HG03469 (cell line): ENCODE measurements at regions not wholly inside any gene's neighbourhood (a gene's known extent, or its start where the extent isn't known, plus 50 kb on each side); places are given as distances from the start of the nearest gene placed in this dataset.
"Not testable (repeated sequence)": the region's sequence is repeated elsewhere in the genome, so short reads cannot be mapped to it uniquely, and the experiment has no call there.

Experiments used
- ATAC-seq: cut with Tn5 transposase; IDR thresholded peaks from one replicate; pipeline ENCODE4 v1.9.1; 2021; ENCODE audit warnings: mild to moderate bottlenecking, moderate library complexity, moderate number of reproducible peaks; ENCODE audit not compliant: unreplicated experiment

DNA sequence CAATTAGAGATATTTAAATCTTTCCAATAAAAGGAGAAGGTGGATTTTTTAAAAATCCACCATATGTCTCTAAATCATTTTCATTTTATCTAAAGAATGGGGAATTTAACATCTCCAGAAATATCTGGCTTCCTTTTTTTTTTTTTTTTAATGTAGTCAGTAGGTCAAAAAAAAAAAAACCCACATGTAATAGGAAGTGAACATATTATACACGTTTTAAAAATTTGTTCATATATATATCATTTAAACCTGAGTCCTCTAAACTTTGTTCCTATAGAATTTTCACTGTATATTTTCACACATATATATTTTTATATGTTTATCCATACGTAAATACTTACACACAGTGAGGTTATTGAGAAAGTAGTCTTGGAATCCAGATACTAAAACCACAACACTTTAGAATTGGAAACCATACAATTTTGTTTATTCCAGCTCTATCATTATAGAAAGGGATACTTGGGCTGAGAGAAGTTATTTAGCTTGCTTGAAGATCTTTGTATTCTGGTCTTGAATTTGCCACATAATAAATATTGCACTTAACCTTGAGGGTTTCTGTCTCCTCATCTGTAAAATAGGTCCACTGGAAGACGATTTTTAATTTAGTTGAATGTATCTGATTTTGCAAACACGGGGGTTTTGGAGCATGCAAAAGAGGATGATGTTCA, 62.1 kb upstream of the ZNF217 start:
- no peak for ATAC-seq

DNA sequence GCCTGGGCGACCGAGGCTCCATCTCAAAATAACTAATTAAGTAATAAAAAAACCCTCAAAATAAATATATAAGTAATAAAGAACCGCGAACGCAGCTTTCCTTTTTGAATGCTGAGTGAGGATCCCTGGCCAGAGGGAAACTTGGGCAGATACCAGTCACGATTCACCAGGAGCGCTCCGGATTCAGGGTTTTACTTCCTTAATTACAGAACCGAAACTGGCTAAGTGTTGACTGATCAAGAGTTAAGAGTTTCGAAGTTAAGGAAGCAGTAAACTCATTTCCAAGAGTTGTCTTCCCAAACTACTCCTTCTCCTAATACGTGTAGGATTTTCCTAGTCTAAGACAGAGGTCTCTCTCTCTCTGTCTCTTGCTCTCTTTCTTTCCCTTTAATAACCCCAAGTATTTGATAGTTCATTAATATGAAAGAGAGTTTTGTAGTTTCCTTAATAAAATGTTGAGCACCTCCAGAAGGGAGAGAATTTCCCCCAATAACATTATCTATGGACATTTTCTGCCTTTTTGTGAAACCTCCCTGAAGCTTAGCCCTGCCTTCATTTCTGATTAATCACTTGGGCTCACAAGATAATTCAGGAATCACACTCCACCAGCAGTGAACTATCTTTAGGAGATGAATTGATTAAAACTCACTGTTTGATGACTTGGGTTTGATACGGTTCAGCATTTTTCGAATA, 61.4 kb upstream of the ZNF217 start:
- no peak for ATAC-seq

DNA sequence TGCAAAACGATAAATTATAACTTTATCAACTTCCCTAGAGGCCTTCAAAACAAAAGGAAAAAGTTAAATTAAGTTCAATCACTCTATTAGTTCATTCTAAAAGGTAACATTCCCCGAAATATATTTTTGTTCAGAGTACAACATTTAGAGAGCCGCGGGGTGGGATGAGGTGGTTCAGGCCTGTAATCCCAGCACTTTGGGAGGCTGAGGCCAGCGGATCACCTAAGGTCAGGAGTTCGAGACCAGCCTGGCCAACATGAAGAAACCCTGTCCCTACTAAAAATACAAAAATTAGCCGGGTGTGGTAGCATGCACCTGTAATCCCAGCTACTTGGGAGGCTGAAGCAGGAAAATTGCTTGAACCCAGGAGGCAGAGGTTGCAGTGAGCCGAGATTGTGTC, 60.9 kb upstream of the ZNF217 start:
- not testable (repeated sequence) for ATAC-seq

DNA sequence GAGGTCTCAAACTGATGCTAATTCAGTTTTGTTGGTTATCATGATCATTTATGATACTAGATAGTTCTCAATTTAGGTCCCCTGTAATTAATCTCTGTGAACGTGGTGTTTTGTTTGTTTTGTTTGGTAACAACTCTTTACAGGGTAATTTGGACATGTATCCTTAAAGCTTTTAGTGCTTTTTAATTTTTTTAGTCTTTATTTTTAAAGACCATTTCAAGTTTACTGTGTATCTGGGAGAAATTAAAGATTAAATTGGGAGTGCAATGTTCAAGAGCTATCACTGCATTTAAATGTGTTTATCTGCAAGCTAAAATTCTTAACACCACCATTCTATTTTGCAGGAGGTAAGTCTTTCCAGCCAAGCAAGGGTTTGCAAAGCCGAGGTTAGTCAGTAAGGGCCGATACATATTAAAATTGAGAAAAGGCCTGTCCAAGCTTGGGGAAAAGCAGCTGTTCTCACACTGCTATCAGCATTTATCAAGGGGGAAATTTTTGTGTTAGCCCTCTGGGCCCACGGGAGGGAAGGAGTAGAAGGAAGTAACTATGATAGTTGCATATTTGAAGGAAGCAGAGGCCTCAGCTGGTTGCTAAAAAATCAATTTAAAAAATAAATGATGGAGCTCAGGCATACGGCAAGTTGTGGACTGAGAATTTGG, 59.3 kb upstream of the ZNF217 start:
- no peak for ATAC-seq

DNA sequence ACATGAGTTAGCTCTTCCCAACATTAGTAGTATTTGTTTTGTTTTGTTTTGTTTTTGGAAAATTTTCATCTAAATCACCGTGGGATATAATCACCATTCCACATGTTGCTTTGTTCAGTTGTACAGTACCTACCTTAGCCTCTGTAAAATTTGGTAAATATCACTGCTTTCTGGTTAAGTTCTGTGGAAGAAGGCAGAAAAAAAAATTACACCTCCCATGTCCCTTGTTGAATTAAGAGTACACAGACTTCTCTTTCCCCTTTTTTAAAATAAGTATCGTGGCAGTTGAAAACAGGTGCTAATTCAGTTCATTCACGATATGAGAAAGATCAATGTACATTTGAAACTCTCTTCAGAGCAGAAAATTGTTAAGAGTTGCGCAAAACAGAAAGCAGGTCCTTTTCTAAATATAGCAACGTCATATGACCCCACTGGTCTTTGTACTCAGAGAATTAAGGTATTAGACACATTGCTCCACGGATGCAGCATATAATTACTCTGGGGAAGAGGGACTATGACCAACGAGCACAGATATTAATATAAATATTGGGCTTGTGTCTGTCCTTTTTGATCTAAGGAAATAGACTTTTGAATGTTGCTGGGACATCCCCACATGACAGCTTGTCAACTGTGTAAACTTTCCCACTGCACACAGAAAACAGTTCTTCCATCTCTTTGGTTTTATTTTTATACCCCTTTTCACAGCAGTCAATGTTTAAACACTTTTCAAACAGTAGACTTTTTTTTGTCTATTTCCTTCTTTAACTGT, 58.6 kb upstream of the ZNF217 start:
- peak; percentile 46 for ATAC-seq

DNA sequence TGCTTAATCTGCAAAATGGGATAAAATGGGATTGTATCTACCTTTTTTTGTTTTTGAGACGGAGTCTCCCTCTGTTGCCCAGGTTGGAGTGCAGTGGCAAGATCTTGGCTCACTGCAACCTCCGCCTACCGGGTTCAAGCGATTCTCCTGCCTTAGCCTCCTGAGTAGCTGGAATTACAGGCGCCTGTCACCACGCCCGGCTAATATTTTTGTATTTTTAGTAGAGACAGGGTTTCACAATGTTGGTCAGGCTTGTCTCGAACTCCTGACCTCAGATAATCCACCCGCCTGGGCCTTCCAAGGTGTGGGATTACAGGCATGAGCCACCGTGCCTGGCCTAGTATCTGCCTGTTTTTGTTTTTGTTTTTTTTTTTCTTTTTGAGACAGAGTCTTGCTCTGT, 55.9 kb upstream of the ZNF217 start:
- not testable (repeated sequence) for ATAC-seq

DNA sequence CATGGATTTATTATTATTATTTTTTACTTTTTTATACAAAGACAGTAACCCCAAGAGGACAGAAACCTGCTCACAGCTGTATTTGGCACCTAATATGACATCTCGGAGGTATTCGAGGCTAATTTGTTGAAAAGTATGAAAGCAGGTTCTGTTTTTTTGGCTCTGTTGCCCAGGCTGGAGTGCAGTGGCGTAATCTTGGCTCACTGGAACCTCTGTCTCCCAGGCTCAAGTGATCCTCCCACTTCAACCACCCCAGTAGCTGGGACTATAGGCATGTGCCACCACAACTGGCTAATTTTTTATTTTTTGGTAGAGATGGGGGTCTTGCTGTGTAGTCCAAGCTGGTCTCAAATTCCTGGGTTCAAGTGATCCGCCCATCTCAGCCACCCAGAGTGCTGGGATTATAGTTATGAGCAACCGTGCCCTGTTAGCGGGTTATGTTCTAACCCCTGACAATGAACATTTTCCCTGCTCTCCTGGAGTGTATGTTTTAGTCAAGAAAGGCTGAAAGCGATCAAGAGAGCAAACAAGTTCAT, 53.7 kb upstream of the ZNF217 start:
- ATAC-seq, result no peak

DNA sequence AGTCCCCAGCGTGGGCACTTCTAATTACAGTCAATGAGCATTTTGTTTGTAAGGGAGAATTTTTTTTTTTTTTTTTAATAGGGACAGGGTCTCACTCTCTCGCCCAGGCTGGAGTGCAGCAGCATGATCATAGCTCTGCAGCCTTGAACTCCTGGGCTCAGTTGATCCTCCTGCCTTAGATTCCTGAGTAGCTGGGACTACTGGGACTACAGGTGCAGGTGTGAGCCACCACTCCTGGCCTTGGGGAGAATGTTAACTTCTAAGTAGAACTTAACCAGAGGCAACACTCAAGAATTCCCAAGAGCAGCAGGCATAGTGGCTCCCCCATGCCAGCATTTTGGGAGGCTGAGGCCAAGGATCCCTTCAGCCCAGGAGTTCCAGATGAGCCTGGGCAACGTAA, 52.9 kb upstream of the ZNF217 start:
- ATAC-seq, result no peak

DNA sequence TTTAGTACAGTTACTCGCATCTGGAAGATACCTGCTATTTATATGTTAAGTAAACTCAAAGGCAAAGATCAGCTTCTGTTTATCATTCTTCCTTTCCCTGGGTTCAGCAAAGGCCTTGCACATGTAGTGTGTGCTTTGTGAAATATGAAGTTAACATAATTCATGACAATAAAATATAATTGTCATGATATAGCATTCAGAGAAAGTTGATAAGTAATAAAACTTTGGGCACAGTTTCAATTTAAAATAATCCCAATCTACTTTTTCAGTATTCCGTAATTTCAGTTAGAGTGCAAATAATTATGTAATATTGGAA, 51.9 kb upstream of the ZNF217 start:
- no peak for ATAC-seq

DNA sequence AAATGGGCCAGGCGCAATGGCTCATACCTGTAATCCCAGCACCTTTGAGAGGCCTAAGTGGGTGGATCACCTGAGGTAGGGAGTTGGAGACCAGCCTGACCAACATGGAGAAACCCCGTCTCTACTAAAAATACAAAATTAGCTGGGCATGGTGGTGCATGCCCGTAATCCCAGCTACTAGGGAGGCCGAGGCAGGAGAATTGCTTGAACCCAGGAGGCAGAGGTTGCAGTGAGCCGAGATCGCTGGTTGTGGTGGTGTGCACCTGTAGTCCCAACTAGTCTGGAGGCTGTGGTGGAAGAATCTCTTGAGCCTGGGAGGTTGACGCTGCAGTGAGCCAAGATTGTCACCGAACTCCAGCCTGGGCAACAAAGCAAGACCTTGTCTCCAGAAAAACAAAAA, 50.5 kb upstream of the ZNF217 start:
- not testable (repeated sequence) for ATAC-seq
